DND-41 (cell line): ENCODE measurements at regions not wholly inside any gene's neighbourhood (a gene's known extent, or its start where the extent isn't known, plus 50 kb on each side); places are given as distances from the start of the nearest gene placed in this dataset.

ENCODE experiments used
- ATAC-seq: fragments of 200-7000 bp; cut with Tn5 transposase; 3 replicates; pipeline ENCODE4 v1.9.1; 2021; ENCODE audit warnings: low read depth; ENCODE audit not compliant: insufficient read depth
- DNase-seq: peaks from one replicate; pipeline ENCODE4 v3.0.0-alpha.2; 2020
- H2AFZ ChIP-seq: 2 replicates; pipeline ENCODE4 v1.6.0; 2012; ENCODE audit warnings: low read depth, low read length
- H3K27ac ChIP-seq: 2 replicates; pipeline ENCODE4 v1.5.1; 2012; ENCODE audit warnings: low read length, inconsistent platforms
- H3K27me3 ChIP-seq: fragments of 200-600 bp; sonication (generic); 2 replicates; pipeline ENCODE4 v1.6.0; 2012; ENCODE audit warnings: low read length, mild to moderate bottlenecking, inconsistent platforms; ENCODE audit not compliant: insufficient read depth, poor library complexity
- H3K36me3 ChIP-seq: 2 replicates; pipeline ENCODE4 v1.5.1; 2012; ENCODE audit warnings: low read length, inconsistent platforms; ENCODE audit not compliant: insufficient read depth
- H3K4me1 ChIP-seq: 2 replicates; pipeline ENCODE4 v1.5.1; 2012; ENCODE audit warnings: mild to moderate bottlenecking, low read length; ENCODE audit not compliant: insufficient read depth
- H3K4me2 ChIP-seq: 2 replicates; pipeline ENCODE4 v1.6.0; 2012; ENCODE audit warnings: mild to moderate bottlenecking, moderate library complexity, low read length, inconsistent platforms; ENCODE audit not compliant: insufficient read depth
- H3K4me3 ChIP-seq, 2 experiments: fragments of 200-600 bp in 1 of 2; shearing (Covaris generic) in 1 of 2; 2 replicates each; pipeline ENCODE4 v1.5.1; 2012 to 2016; ENCODE audit warnings: inconsistent platforms in 2 of 2, low read length in 2 of 2, mild to moderate bottlenecking in 2 of 2, low read depth in 1 of 2, moderate library complexity in 1 of 2
- H3K79me2 ChIP-seq: 2 replicates; pipeline ENCODE4 v1.6.0; 2012; ENCODE audit warnings: low read length, inconsistent platforms; ENCODE audit not compliant: insufficient read depth
- H3K9ac ChIP-seq: 2 replicates; pipeline ENCODE4 v1.6.0; 2012; ENCODE audit warnings: low read depth, mild to moderate bottlenecking, inconsistent platforms, low read length, moderate library complexity
- H3K9me3 ChIP-seq: 2 replicates; pipeline ENCODE4 v1.5.1; 2012; ENCODE audit warnings: low read length, moderate library complexity, mild to moderate bottlenecking, inconsistent platforms; ENCODE audit not compliant: insufficient read depth, severe bottlenecking
- H4K20me1 ChIP-seq: 2 replicates; pipeline ENCODE4 v1.6.0; 2012; ENCODE audit warnings: low read length; ENCODE audit not compliant: insufficient read depth
- CTCF ChIP-seq: IDR thresholded peaks from 2 replicates; pipeline ENCODE4 v1.5.1; 2012; ENCODE audit warnings: borderline replicate concordance, low read length, moderate library complexity, mild to moderate bottlenecking; ENCODE audit not compliant: poor library complexity, severe bottlenecking; ENCODE audit errors: extremely low read depth
- EZH2 ChIP-seq: IDR thresholded peaks from 3 replicates; pipeline ENCODE4 v1.6.1; 2012; ENCODE audit warnings: borderline replicate concordance, low read depth, mild to moderate bottlenecking, moderate library complexity, low read length, inconsistent platforms; ENCODE audit not compliant: severe bottlenecking

- ATAC-seq, result no peak
- Histone ChIP-seq H3K27ac (no peak overlapping the region), H2AFZ (no peak overlapping the region)
These were observed 117.9 kb downstream of the GPCPD1 start for GRCh38 chr20:5492937-5493336.

DNA sequence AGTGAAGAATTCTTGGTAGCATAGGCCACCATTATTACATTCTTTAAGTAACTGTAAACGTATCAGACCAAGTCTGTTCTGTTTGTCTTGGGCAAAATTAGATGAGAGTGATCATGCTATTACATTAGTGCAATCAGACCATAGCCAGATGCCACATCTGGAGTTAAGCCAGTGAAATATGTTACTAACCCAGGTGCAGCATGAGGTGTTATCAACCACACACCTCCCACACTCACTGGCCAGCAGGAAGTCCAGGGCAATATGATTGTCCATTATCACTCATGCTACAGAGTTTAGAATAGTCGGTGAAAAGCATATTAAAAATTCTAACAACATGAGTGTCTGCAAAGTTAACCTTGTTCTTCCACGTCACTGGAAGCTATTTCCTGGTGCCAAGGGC, 119.4 kb downstream of the GPCPD1 start:
- ATAC-seq, result no peak
- no peak for DNase-seq
- Histone ChIP-seq H3K27me3 (peaks cover 17% of the 10 kb centered on the region), H3K4me1 (no peaks in the 10 kb centered on the region), H3K4me3 (no peak overlapping the region), H3K4me2 (no peak overlapping the region), H3K79me2 (no peaks in the 10 kb centered on the region), H4K20me1 (no peaks in the 10 kb centered on the region), H3K36me3 (no peaks in the 10 kb centered on the region), H2AFZ (no peak overlapping the region), H3K9ac (no peak overlapping the region), H3K27ac (no peak overlapping the region), H3K9me3 (no peaks in the 10 kb centered on the region)
- no peak for TF ChIP-seq EZH2
- TF ChIP-seq CTCF, result no peak

More at GRCh38 chr20:5492937-5493336, 117.9 kb downstream of the GPCPD1 start:
- no peaks in the 10 kb centered on the region for H4K20me1 ChIP-seq
- H3K9ac ChIP-seq, result no peak overlapping the region
- no peaks in the 10 kb centered on the region for H3K4me1 ChIP-seq
- TF ChIP-seq CTCF (no peak), EZH2 (no peak)
- H3K36me3 ChIP-seq, result no peaks in the 10 kb centered on the region
- no peak overlapping the region for H3K4me2 ChIP-seq
- no peak overlapping the region for H3K4me3 ChIP-seq
- peaks cover 12% of the 10 kb centered on the region for H3K27me3 ChIP-seq
- no peaks in the 10 kb centered on the region for H3K9me3 ChIP-seq
- DNase-seq, result no peak
- no peaks in the 10 kb centered on the region for H3K79me2 ChIP-seq

DNA sequence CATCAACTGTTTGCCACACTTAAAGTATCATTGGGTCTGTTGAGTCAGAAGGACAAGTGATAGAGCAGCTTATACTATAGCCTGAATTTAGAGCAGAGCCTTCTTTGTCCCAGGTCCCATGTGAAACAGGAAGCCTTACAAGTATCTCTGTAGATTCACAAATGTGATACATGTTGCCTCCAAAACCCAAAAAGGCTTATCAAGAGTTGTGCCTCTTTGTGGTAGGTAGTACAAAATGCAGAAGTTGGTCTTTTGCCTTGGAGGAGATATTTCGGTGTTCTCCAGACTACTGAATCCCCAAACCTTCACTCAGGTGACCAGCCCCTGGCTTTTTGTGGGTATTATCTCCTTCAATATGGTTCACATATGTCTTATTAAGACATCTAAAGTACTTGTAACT, 121.2 kb downstream of the GPCPD1 start:
- Histone ChIP-seq H3K9me3 (no peaks in the 10 kb centered on the region), H3K27me3 (peaks cover 15% of the 10 kb centered on the region), H3K4me3 (no peak overlapping the region), H3K9ac (no peak overlapping the region), H3K4me2 (no peak overlapping the region), H2AFZ (no peak overlapping the region), H3K4me1 (no peaks in the 10 kb centered on the region), H3K27ac (no peak overlapping the region), H3K79me2 (no peaks in the 10 kb centered on the region), H3K36me3 (no peaks in the 10 kb centered on the region), H4K20me1 (no peaks in the 10 kb centered on the region)
- TF ChIP-seq CTCF (no peak), EZH2 (no peak)
- ATAC-seq (no peak), DNase-seq (no peak)

GRCh38 chr20:5488823-5489222, 122.0 kb downstream of the GPCPD1 start:
- ATAC-seq (no peak), DNase-seq (no peak)
- Histone ChIP-seq H3K9ac (no peak overlapping the region), H3K4me1 (no peaks in the 10 kb centered on the region), H3K36me3 (no peaks in the 10 kb centered on the region), H3K4me3 (no peak overlapping the region), H3K4me2 (no peak overlapping the region), H3K9me3 (no peaks in the 10 kb centered on the region), H3K27me3 (peaks cover 15% of the 10 kb centered on the region), H4K20me1 (no peaks in the 10 kb centered on the region), H3K27ac (no peak overlapping the region), H3K79me2 (no peaks in the 10 kb centered on the region), H2AFZ (no peak overlapping the region)
- TF ChIP-seq CTCF (no peak), EZH2 (no peak)
